Lower leg skin (tissue), 3 donors: ENCODE measurements at regions not wholly inside any gene's neighbourhood (a gene's known extent, or its start where the extent isn't known, plus 50 kb on each side); places are given as distances from the start of the nearest gene placed in this dataset.

Experiments
- POLR2A ChIP-seq, 2 donors: fragments of 450-650 bp; IDR thresholded peaks; one replicate each; pipeline ENCODE4 v1.6.1; 2016 to 2017; ENCODE audit warnings: antibody characterized with exemption in 2 of 2, mild to moderate bottlenecking in 1 of 2, moderate library complexity in 1 of 2
- TF ChIP-seq, protein P1 (sequence below), 3 donors: fragments of 450-650 bp; IDR thresholded peaks; one replicate each; pipeline ENCODE4 v1.5.1; 2016; ENCODE audit warnings: antibody characterized with exemption in 3 of 3, mild to moderate bottlenecking in 3 of 3, moderate library complexity in 2 of 3

DNA sequence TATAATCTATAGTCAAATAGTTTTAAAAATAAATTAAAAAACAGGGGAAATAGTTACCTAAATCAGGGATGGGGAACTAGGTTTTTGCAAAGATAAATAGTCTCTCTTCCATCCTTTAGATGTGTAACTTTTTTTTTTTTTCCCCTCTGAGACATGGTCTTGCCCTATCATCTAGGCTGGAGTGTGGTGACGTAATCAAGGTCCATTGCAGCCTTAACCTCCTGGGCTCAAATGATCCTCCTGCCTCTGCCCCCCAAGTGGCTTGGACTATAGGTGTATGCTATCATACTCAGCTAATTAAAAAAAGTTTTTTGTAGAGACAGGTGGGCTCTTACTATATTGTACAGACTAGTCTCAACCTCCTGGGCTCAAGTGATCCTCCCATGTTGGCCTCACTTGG, 316.5 kb downstream of the CCDC85A start:
- TF ChIP-seq, protein P1, sequence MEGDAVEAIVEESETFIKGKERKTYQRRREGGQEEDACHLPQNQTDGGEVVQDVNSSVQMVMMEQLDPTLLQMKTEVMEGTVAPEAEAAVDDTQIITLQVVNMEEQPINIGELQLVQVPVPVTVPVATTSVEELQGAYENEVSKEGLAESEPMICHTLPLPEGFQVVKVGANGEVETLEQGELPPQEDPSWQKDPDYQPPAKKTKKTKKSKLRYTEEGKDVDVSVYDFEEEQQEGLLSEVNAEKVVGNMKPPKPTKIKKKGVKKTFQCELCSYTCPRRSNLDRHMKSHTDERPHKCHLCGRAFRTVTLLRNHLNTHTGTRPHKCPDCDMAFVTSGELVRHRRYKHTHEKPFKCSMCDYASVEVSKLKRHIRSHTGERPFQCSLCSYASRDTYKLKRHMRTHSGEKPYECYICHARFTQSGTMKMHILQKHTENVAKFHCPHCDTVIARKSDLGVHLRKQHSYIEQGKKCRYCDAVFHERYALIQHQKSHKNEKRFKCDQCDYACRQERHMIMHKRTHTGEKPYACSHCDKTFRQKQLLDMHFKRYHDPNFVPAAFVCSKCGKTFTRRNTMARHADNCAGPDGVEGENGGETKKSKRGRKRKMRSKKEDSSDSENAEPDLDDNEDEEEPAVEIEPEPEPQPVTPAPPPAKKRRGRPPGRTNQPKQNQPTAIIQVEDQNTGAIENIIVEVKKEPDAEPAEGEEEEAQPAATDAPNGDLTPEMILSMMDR (IDR thresholded peaks at IDR 0.05) = no peak
- no peak for TF ChIP-seq POLR2A (IDR thresholded peaks at IDR 0.05)
